ENCODE measurements at regions not wholly inside any gene's neighbourhood (a gene's known extent, or its start where the extent isn't known, plus 50 kb on each side); places are given as distances from the start of the nearest gene placed in this dataset.

DNA sequence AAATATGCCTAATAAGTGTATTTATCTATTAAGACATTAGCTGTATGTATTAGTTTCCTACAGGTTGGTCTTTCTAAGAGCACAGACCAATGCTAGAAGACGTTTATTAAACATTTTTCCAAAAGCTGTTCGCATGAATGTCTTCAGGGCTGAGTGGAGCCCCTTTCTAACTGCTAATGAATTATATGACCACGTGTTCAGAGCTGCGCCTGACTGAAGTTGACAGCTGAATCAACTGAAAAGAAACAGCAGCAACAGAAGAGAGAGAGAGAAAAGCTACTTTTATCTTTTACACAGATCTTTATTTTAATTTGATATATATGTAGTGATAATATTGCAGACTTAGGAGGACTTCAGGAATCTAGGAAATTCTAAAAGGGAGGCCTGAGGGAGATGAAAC lies 75.2 kb upstream of the ARID1B start (continued):
- TF ChIP-seq BACH2 (CRISPR knock-in tag; IDR thresholded peaks at IDR 0.05; ENCODE audit: borderline replicate concordance): no peak

DNA sequence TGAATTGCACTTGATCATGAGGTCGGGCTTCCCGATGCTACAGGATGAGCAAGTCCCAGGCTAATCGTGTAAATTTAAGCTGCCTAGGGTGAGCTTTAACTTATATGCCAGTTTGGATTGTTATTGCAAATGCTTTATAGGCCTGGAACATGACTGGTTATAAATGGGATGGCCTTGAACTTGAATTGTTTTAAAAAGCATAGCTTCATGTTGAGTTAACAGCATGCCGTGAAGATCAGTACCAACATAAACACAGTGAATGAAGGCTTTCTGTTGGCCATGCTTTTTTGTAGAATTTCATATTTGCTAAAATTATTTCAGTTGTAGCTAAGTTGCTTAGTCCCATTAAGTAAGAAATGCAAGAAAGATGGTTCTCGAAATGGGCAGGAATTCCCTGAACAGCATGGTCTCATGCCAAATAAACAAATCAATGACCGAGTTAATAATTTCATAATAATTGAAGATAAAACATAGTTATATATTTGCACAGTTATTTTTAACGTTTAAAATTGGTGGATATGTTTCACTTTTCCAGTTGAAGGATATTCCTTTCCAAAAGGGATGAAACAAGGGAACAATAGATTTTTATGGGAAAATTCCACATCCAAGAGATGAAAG lies 76.6 kb upstream of the ARID1B start:
- TF ChIP-seq ARNTL (CRISPR knock-in tag; IDR thresholded peaks at IDR 0.05; ENCODE audit: borderline replicate concordance, low read depth) (no peak), ZNF8 (CRISPR knock-in tag; IDR thresholded peaks at IDR 0.05) (no peak), RARB (CRISPR knock-in tag; IDR thresholded peaks at IDR 0.05) (no peak), ZNF70 (CRISPR knock-in tag; IDR thresholded peaks at IDR 0.05) (no peak)

DNA sequence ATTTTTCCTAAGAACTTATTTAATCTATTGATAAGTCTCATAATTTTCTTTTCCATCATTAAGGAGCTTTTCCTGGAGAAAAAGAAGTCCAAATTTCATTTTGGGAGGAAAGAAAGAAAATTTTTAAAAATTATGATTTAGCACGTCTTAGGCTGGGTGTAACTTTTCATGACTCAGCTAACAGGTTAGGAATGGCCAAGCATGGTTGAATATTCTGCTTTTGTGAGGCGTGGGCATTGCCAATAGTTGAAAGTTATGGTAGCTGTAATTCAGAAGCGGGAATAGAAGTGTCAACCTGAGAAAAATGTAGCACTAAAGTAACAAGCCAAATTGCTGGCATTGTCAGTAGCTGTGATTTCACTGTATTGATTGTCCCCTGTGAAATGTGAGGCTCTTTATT lies 77.2 kb upstream of the ARID1B start:
- TF ChIP-seq ISL1 (CRISPR knock-in tag; IDR thresholded peaks at IDR 0.05): no peak
- TF ChIP-seq SNAI2 (CRISPR knock-in tag; IDR thresholded peaks at IDR 0.05): no peak
- TF ChIP-seq, protein P1, sequence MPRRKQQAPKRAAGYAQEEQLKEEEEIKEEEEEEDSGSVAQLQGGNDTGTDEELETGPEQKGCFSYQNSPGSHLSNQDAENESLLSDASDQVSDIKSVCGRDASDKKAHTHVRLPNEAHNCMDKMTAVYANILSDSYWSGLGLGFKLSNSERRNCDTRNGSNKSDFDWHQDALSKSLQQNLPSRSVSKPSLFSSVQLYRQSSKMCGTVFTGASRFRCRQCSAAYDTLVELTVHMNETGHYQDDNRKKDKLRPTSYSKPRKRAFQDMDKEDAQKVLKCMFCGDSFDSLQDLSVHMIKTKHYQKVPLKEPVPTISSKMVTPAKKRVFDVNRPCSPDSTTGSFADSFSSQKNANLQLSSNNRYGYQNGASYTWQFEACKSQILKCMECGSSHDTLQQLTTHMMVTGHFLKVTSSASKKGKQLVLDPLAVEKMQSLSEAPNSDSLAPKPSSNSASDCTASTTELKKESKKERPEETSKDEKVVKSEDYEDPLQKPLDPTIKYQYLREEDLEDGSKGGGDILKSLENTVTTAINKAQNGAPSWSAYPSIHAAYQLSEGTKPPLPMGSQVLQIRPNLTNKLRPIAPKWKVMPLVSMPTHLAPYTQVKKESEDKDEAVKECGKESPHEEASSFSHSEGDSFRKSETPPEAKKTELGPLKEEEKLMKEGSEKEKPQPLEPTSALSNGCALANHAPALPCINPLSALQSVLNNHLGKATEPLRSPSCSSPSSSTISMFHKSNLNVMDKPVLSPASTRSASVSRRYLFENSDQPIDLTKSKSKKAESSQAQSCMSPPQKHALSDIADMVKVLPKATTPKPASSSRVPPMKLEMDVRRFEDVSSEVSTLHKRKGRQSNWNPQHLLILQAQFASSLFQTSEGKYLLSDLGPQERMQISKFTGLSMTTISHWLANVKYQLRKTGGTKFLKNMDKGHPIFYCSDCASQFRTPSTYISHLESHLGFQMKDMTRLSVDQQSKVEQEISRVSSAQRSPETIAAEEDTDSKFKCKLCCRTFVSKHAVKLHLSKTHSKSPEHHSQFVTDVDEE (CRISPR knock-in tag; IDR thresholded peaks at IDR 0.05): no peak
- TF ChIP-seq, protein P2, sequence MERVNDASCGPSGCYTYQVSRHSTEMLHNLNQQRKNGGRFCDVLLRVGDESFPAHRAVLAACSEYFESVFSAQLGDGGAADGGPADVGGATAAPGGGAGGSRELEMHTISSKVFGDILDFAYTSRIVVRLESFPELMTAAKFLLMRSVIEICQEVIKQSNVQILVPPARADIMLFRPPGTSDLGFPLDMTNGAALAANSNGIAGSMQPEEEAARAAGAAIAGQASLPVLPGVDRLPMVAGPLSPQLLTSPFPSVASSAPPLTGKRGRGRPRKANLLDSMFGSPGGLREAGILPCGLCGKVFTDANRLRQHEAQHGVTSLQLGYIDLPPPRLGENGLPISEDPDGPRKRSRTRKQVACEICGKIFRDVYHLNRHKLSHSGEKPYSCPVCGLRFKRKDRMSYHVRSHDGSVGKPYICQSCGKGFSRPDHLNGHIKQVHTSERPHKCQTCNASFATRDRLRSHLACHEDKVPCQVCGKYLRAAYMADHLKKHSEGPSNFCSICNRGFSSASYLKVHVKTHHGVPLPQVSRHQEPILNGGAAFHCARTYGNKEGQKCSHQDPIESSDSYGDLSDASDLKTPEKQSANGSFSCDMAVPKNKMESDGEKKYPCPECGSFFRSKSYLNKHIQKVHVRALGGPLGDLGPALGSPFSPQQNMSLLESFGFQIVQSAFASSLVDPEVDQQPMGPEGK (CRISPR knock-in tag; IDR thresholded peaks at IDR 0.05; ENCODE audit: borderline replicate concordance): no peak
- TF ChIP-seq, protein P3, sequence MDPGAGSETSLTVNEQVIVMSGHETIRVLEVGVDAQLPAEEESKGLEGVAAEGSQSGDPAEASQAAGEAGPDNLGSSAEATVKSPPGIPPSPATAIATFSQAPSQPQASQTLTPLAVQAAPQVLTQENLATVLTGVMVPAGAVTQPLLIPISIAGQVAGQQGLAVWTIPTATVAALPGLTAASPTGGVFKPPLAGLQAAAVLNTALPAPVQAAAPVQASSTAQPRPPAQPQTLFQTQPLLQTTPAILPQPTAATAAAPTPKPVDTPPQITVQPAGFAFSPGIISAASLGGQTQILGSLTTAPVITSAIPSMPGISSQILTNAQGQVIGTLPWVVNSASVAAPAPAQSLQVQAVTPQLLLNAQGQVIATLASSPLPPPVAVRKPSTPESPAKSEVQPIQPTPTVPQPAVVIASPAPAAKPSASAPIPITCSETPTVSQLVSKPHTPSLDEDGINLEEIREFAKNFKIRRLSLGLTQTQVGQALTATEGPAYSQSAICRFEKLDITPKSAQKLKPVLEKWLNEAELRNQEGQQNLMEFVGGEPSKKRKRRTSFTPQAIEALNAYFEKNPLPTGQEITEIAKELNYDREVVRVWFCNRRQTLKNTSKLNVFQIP (CRISPR knock-in tag; IDR thresholded peaks at IDR 0.05; ENCODE audit: borderline replicate concordance, low read depth): no peak
- TF ChIP-seq BACH2 (CRISPR knock-in tag; IDR thresholded peaks at IDR 0.05; ENCODE audit: borderline replicate concordance): no peak
- no peak for TF ChIP-seq ZFP3 (CRISPR knock-in tag; IDR thresholded peaks at IDR 0.05)
- no peak for TF ChIP-seq OSR1 (CRISPR knock-in tag; IDR thresholded peaks at IDR 0.05)
- no peak for ATAC-seq

More for the DNA sequence above, 76.6 kb upstream of the ARID1B start:
- no peak for ATAC-seq

DNA sequence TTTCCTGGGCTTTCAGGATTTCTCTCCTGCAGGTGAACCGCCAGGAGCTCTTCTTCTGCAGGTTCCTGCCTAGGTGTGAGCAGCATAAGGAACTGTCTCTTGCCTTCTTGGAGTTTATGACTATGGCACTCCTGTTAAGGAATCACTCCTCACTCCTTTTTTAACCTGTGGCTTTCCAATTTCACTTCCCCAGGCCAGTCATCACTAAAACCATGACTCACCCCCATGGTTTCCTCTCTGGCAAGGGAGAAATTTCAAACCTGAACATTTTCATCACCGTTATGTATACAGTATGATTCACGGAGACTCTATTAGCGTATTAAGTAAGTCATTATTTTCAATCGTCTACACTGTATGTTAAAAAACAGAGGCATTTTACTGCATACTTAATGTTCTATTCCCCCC lies 78.2 kb upstream of the ARID1B start:
- TF ChIP-seq PPARA (CRISPR knock-in tag; IDR thresholded peaks at IDR 0.05; ENCODE audit: borderline replicate concordance): no peak
- no peak for TF ChIP-seq ISL1 (CRISPR knock-in tag; IDR thresholded peaks at IDR 0.05)
- TF ChIP-seq SNAI2 (CRISPR knock-in tag; IDR thresholded peaks at IDR 0.05): no peak
- TF ChIP-seq RARB (CRISPR knock-in tag; IDR thresholded peaks at IDR 0.05): no peak
- TF ChIP-seq ARNTL (CRISPR knock-in tag; IDR thresholded peaks at IDR 0.05; ENCODE audit: borderline replicate concordance, low read depth): no peak
- TF ChIP-seq ZNF70 (CRISPR knock-in tag; IDR thresholded peaks at IDR 0.05): no peak
- ATAC-seq: peak; percentile 83

DNA sequence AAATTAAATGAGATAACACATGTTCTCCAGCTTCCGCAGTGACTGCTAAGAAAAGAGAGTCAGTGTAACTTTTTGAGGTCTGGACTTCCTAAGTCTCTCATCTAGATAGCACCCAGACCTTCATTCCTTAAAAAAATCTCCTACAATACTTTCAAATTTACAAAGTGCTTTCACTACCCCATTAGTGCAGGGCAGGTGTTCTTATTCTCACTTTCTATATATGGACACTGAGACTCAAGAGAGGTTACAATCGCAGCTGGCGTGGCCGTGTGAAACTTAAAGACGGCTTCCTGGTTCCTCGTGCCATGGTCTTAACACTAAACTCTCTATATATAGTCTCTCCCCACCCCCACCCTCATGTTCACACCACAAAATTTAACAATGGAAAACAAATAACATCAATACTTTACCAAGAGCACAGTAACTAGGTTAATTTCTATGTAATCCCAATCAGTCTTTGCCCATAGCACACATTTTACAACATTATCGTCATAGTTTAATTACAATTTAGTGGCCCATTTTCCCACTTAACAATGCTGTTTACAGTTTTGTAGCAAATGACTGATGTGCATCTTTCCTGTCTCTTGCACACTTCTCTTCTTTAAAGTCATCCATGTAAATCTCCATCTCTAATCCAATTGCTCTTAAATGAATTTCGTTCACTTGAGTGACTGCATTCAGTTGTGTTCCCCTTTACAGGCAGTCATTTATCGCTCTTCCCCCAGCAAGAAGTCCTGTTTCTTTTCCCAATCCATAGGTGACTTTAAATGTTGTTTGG lies 78.8 kb upstream of the ARID1B start:
- ATAC-seq: no peak
- TF ChIP-seq SNAI2 (CRISPR knock-in tag; IDR thresholded peaks at IDR 0.05): no peak
- no peak for TF ChIP-seq ZNF70 (CRISPR knock-in tag; IDR thresholded peaks at IDR 0.05)
- TF ChIP-seq, protein P4, sequence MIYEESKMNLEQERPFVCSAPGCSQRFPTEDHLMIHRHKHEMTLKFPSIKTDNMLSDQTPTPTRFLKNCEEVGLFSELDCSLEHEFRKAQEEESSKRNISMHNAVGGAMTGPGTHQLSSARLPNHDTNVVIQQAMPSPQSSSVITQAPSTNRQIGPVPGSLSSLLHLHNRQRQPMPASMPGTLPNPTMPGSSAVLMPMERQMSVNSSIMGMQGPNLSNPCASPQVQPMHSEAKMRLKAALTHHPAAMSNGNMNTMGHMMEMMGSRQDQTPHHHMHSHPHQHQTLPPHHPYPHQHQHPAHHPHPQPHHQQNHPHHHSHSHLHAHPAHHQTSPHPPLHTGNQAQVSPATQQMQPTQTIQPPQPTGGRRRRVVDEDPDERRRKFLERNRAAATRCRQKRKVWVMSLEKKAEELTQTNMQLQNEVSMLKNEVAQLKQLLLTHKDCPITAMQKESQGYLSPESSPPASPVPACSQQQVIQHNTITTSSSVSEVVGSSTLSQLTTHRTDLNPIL (CRISPR knock-in tag; IDR thresholded peaks at IDR 0.05; ENCODE audit: low read depth): no peak
- no peak for TF ChIP-seq ESRRG (CRISPR knock-in tag; IDR thresholded peaks at IDR 0.05)
- no peak for TF ChIP-seq TOX (CRISPR knock-in tag; IDR thresholded peaks at IDR 0.05; ENCODE audit: borderline replicate concordance)
- TF ChIP-seq ZFP30 (CRISPR knock-in tag; IDR thresholded peaks at IDR 0.05): no peak
- TF ChIP-seq ZC3H10 (CRISPR knock-in tag; IDR thresholded peaks at IDR 0.05): no peak
- TF ChIP-seq, protein P3 (CRISPR knock-in tag; IDR thresholded peaks at IDR 0.05; ENCODE audit: borderline replicate concordance, low read depth): no peak
- TF ChIP-seq OSR1 (CRISPR knock-in tag; IDR thresholded peaks at IDR 0.05): no peak
- TF ChIP-seq ARNTL (CRISPR knock-in tag; IDR thresholded peaks at IDR 0.05; ENCODE audit: borderline replicate concordance, low read depth): no peak
- no peak for TF ChIP-seq PPARA (CRISPR knock-in tag; IDR thresholded peaks at IDR 0.05; ENCODE audit: borderline replicate concordance)
- no peak for TF ChIP-seq GLIS3 (CRISPR knock-in tag; IDR thresholded peaks at IDR 0.05)
- no peak for TF ChIP-seq ZNF565 (CRISPR knock-in tag; conservative IDR thresholded peaks at IDR 0.05; ENCODE audit: low read depth)
- TF ChIP-seq ISL1 (CRISPR knock-in tag; IDR thresholded peaks at IDR 0.05): no peak
- TF ChIP-seq, protein P5, sequence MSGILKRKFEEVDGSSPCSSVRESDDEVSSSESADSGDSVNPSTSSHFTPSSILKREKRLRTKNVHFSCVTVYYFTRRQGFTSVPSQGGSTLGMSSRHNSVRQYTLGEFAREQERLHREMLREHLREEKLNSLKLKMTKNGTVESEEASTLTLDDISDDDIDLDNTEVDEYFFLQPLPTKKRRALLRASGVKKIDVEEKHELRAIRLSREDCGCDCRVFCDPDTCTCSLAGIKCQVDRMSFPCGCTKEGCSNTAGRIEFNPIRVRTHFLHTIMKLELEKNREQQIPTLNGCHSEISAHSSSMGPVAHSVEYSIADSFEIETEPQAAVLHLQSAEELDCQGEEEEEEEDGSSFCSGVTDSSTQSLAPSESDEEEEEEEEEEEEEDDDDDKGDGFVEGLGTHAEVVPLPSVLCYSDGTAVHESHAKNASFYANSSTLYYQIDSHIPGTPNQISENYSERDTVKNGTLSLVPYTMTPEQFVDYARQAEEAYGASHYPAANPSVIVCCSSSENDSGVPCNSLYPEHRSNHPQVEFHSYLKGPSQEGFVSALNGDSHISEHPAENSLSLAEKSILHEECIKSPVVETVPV (CRISPR knock-in tag; IDR thresholded peaks at IDR 0.05): no peak
- no peak for TF ChIP-seq ZNF8 (CRISPR knock-in tag; IDR thresholded peaks at IDR 0.05)
